ENCODE measurements at regions not wholly inside any gene's neighbourhood (a gene's known extent, or its start where the extent isn't known, plus 50 kb on each side); places are given as distances from the start of the nearest gene placed in this dataset.

DNA sequence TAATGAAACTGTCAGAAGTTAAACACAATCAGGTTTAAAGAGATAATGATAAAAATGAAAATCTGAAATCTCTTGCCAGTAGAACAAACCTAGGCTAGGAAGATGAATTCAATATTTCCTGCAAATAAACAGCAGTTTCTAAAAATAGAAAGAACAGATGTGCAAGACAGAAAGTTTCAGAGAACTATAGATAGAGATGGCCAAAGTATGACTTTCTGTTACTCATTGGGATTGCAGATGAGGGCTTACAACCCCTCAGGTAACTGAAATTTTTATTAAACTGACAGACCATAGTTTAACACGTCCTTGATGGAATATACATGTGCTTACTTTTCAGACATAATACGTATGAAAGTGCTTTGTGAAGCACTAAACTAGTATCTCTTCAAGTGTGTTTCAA, 82.3 kb upstream of the PPARGC1A start:
- Histone ChIP-seq H3K9me3 (no peaks in the 10 kb centered on the region), H3K36me3 (no peaks in the 10 kb centered on the region), H3K27ac (no peak overlapping the region), H3K27me3 (no peaks in the 10 kb centered on the region), H3K4me3 (replicated peaks in 1 of 3) (no peak overlapping the region), H3K4me1 (no peaks in the 10 kb centered on the region)
- intact Hi-C loops (cut with DNase I), result no loop called here
- TF ChIP-seq POLR2A (IDR thresholded peaks at IDR 0.05) (no peak), CTCF (IDR thresholded peaks at IDR 0.05) (no peak)
- 66 to 84% methylated on average over 2 of the region's 2 CpGs for WGBS, 2 donors
- no peak for DNase-seq

GRCh38 chr4:23970201-23970850, 80.5 kb upstream of the PPARGC1A start:
- intact Hi-C loops (cut with DNase I), result no loop called here
- H3K36me3 ChIP-seq, result no peaks in the 10 kb centered on the region
- no peaks in the 10 kb centered on the region for H3K27me3 ChIP-seq
- no peak overlapping the region for H3K4me3 ChIP-seq (replicated peaks in 1 of 3)
- H3K9me3 ChIP-seq, result no peaks in the 10 kb centered on the region
- no peak for TF ChIP-seq CTCF (IDR thresholded peaks at IDR 0.05)
- no peak for TF ChIP-seq POLR2A (IDR thresholded peaks at IDR 0.05)
- no peak overlapping the region for H3K27ac ChIP-seq
- 80 to 85% methylated on average over 6 of the region's 6 CpGs for WGBS, 2 donors
- no peaks in the 10 kb centered on the region for H3K4me1 ChIP-seq
- DNase-seq, result no peak

DNA sequence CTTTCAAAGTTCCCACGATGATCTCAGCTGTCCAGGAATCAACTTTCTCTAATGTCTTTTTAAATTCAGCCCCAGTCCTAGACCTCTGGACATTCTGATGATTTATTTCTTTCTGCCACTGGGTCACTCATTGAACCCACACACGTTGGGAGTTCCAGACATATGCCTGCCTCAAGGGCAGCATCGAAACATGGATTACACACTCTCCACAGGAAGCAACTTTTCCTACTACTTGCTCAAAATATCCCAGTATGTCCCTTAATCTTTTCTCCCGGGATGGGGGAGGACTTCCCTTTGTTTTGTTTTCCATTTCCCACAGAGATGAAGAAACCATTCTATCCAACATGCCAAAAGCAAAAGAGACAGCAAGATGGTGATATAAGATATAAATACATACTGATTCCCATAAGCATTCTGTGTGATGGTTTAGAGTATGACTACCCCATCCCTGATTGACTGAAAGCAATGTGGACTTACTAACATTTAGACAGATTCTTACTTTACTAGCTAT, 79.8 kb upstream of the PPARGC1A start:
- TF ChIP-seq POLR2A (IDR thresholded peaks at IDR 0.05) (no peak), CTCF (IDR thresholded peaks at IDR 0.05) (no peak)
- Histone ChIP-seq H3K4me3 (replicated peaks in 1 of 3) (no peak overlapping the region), H3K36me3 (no peaks in the 10 kb centered on the region), H3K27me3 (no peaks in the 10 kb centered on the region), H3K9me3 (no peaks in the 10 kb centered on the region), H3K4me1 (no peaks in the 10 kb centered on the region), H3K27ac (no peak overlapping the region)
- DNase-seq, result no peak
- 51 to 70% methylated on average over 4 of the region's 4 CpGs for WGBS, 2 donors
- intact Hi-C loops (cut with DNase I), result no loop called here

DNA sequence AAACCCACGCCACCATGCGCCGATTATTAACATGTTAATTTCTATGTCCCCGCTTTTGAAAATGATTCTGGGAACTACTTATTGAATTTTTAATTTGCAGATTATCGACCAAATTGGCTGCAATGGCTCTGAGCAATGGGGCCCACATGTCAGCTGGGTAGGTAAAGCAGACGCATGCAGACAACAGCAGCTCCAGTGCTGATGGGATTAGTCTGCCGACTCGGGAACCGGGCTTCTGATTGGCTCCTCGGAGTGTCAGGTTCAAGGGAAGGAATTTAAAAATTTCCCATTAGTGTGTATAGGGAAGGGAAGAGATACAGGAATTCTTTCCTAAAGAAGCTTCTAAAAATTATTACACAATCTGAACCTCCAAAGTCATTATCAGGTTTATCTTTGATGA, 77.4 kb upstream of the PPARGC1A start:
- TF ChIP-seq CTCF (IDR thresholded peaks at IDR 0.05) (no peak), POLR2A (IDR thresholded peaks at IDR 0.05) (no peak)
- no peak overlapping the region for H3K27ac ChIP-seq
- DNase-seq, result no peak
- no peaks in the 10 kb centered on the region for H3K27me3 ChIP-seq
- intact Hi-C loops (cut with DNase I), result no loop called here
- no peak overlapping the region for H3K4me3 ChIP-seq (replicated peaks in 1 of 3)
- no peaks in the 10 kb centered on the region for H3K9me3 ChIP-seq
- no peaks in the 10 kb centered on the region for H3K36me3 ChIP-seq
- WGBS, 2 donors, result 93 to 95% methylated on average over 10 of the region's 10 CpGs
- no peaks in the 10 kb centered on the region for H3K4me1 ChIP-seq

- peak in 1 of 2 donors; percentile 9 for DNase-seq
- Histone ChIP-seq H3K27me3 (no peaks in the 10 kb centered on the region), H3K4me1 (no peaks in the 10 kb centered on the region), H3K27ac (no peak overlapping the region), H3K9me3 (no peaks in the 10 kb centered on the region), H3K36me3 (no peaks in the 10 kb centered on the region), H3K4me3 (replicated peaks in 1 of 3) (no peak overlapping the region)
- TF ChIP-seq CTCF (IDR thresholded peaks at IDR 0.05) (peak in 3 of 6 experiments; percentile 17 to 32 (median 27)), POLR2A (IDR thresholded peaks at IDR 0.05) (no peak)
- intact Hi-C loops (cut with DNase I), result no loop called here
- 83 to 100% methylated on average over 1 of the region's 1 CpG for WGBS, 2 donors
Measured at GRCh38 chr4:23966725-23967124, 76.9 kb upstream of the PPARGC1A start.
